GM21619 (cell line): ENCODE measurements at regions not wholly inside any gene's neighbourhood (a gene's known extent, or its start where the extent isn't known, plus 50 kb on each side); places are given as distances from the start of the nearest gene placed in this dataset.
A peak's percentile ranks its signal among the peaks of the same experiment; 100 is the strongest.

Source experiments
- ATAC-seq: cut with Tn5 transposase; IDR thresholded peaks from one replicate; pipeline ENCODE4 v1.9.1; 2021; ENCODE audit not compliant: unreplicated experiment

- peak; percentile 79 for ATAC-seq
These were observed 128.0 kb downstream of the MBL2 start for GRCh38 chr10:52644373-52645186.

GRCh38 chr10:52645187-52645758 lies 127.3 kb downstream of the MBL2 start:
- ATAC-seq = no peak

DNA sequence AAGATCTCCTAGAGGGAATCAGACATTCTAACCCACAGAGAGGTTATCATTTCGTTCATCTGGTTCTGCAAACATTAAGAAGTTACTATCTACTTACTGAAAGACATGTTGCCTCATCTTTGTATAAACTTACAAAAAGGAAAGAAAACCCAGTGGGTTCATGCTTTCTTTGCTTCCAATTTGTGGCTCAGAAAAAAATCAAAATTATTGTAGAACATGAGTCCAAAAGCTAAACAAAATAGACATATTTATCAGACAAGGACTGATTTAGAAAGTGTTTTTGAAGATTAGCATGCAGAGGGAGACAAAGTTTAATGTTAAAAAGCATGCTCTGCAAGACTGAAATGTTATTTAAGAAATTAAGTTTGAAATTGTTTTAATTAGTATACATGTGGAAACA lies 123.1 kb downstream of the MBL2 start:
- ATAC-seq = no peak

GRCh38 chr10:52650873-52651272 lies 121.7 kb downstream of the MBL2 start:
- no peak for ATAC-seq

DNA sequence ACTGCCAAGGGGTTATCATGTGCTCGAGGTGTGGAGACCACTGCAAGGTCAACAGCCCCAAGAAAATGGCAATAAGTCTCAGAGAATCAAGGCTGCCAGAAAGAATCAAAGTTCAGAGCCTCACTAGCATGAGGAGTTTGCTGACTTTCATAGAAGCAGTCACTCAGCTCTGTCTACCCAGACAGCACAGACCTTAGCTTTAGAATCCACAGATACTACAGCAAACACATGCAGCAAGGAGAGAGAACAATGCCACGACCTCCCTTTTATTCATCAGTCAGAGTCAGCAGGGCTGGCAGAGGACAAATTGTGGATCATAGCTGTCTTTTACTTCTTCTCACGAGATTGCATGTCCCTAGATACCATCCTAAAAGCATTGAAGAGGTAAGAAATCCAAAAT lies 121.3 kb downstream of the MBL2 start:
- ATAC-seq = no peak

DNA sequence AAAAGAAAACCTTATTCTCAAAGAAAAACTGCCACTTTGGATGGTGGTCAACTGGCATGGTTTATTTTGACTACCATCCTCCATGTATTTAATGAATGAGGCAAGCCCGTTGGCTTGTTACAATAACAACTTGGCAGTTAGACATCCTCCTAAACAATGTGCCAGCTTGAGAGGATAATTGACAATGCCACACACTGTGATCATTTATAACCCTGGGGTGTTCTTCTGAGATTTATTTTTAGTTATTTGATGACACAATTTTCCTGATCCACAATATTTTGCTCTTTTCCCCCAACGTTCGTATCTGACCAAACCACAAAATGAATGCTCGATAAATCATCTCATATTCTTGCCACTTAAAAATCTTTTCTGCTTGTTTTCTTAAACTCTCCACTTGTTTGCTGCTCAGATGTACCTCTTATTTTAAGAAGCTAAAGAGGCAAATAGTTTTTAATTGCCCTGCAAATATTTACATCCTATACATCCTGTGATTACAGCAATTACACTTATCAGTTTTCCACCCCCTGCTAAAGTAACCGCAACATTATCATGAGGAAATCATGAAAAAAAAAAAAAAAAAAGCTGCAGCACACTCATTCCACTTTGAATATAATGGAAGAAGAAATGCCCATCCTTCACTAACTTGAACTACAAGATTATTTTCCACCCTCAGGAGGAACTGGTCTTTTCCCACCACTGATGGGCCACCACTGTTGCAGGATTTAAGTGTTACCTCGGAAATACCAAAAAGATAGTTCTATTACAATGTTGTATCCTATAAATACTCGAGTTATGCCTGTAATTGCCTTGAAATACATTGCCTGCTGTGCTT lies 119.9 kb downstream of the MBL2 start:
- ATAC-seq = no peak

DNA sequence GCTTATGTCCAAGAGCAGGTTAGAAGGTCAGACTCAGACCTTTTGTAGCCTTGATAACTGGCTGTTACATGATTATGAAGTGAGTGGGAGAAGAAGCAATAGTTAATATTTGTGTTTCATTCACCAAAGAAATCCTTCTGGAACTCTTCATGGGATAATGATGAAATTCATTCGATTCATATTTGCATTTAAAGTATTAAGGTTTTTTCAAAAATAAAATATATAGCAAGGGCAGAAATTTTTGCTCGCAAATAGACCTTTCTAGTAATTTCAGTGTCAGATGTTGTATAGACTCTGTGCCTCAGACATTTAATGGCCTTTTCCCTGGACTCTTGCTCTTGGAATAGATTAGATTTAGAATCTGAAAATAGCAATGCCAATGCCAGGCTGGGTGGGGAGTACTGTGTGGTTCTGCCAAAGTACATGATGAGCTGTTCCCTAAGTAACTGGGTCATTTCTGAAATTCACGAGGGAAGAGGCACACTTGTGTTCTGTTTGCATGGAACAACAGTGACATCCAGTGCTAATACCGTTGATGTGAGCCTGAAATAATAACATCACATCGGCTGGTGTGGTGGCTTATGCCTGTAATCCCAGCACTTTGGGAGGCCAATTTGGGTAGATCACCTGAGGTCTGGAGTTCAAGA lies 119.2 kb downstream of the MBL2 start:
- ATAC-seq = no peak

GRCh38 chr10:52654201-52654600 lies 118.4 kb downstream of the MBL2 start:
- no peak for ATAC-seq

GRCh38 chr10:52658112-52658511 lies 114.5 kb downstream of the MBL2 start:
- no peak for ATAC-seq

DNA sequence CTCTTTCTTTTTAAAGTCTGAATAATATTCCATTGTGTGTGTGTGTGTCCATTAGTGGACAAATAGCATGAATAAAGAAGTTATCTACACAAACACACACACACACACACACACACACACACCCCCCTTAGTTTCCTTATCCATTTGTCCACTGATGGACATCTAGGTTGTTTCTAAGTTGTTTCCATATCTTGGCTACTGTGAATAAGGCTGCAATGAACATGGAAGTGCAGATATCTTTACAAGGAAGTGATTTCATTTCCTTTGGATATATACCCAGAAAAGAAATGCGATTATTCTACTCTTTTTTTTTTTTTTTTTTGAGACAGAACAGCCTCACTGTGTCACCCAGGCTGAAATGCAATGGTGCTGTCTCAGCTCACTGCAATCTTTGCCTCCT lies 113.5 kb downstream of the MBL2 start:
- ATAC-seq = no peak

DNA sequence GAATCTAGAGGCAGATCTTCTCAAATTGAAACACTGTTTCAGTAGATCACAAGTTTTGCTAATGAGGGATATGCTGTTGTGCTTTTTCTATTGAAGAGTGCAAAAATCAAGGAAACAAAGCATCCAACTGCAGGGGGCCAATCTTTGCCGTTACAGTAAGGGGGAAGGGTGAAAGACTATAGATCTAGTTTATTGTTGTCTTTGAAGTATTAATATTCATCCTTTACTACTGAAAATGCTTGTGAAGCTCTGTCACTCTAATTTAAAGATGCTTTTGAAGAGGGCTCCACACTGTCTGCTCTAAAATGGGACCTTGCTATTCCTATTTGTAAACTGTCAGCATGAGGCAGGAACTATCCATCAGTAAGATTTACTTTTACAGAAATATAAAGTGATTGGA lies 110.3 kb downstream of the MBL2 start:
- no peak for ATAC-seq

GRCh38 chr10:52663161-52663560 lies 109.4 kb downstream of the MBL2 start:
- ATAC-seq = no peak

DNA sequence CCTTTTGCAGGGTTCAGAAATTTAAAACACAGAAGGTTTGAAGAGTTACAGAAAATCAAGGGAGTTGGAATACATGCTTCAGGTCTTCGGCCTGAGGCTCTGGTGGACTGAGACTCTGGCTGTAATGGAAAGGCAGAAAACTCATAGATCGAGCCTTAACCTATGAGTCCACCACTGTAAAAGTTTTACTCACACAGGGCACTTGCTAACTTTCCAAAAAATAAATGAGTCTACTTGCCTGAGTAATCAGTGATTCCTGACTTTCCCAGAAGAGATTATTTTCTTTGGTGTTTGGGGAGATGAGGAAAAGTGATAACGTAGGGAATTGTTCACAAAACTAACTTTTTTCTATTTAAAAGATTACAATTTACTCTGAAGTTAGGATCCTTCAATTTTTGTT lies 108.0 kb downstream of the MBL2 start:
- ATAC-seq = no peak

DNA sequence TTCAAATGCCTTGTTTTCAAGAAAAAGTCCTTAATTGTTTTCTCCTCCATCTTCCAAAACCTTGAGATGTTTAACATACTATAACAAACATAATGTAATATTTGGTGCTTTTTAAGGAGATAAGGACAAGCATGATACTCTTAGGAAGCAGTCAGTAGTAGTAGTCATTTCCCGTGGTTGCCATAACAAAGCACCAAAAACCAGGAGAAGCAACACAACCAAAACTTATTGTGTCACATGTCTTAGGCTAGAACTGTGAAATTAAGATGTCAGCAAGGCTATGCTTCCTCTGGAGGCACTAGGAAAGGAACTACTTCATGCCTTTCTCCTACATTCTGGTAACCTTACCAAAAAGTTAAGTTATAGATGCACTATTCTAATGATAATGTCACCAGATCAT lies 106.8 kb downstream of the MBL2 start:
- no peak for ATAC-seq

DNA sequence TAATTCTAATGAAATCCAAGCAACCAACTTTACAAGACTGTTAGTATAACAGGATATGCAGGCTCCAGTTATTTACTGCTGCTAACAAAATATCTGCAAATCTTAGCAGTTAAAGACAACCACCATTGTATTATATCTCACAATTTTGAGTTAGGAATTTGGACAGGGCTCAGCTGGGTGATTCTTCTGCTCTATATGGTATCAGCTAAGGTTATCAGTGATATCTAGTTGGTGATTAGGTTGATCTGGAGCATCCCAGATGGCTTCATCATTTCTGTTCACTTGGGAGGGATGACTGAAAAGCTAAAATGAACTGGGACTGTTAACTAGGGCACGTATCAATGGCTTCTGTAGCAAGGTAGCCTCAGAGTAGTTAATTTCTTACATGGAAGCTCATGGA lies 105.7 kb downstream of the MBL2 start:
- ATAC-seq = no peak

- no peak for ATAC-seq
These were observed 104.6 kb downstream of the MBL2 start for GRCh38 chr10:52668024-52668423.

GRCh38 chr10:52672880-52673279 lies 99.7 kb downstream of the MBL2 start:
- ATAC-seq = no peak

- no peak for ATAC-seq
These were observed 99.1 kb downstream of the MBL2 start for GRCh38 chr10:52673468-52673867.

DNA sequence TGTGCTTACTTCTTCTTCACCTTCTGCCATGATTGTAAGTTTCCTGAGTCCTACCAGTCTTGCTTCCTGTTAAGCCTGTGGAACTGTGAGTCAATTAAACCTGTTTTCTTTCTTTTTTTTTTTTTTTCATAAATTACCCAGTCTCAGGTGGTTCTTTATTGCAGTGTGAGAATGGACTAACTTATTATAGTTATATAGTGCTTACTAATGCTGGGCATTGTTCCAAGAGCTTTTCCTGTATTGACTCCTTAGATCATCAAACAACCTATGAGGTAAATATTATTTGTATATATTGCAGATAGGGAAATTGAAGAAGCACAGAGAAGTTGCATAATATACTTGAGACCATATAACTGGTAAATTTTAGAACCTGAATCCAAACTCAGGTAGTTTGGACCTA lies 98.1 kb downstream of the MBL2 start:
- no peak for ATAC-seq

- ATAC-seq = no peak
These were observed 95.5 kb downstream of the MBL2 start for GRCh38 chr10:52677086-52677485.

DNA sequence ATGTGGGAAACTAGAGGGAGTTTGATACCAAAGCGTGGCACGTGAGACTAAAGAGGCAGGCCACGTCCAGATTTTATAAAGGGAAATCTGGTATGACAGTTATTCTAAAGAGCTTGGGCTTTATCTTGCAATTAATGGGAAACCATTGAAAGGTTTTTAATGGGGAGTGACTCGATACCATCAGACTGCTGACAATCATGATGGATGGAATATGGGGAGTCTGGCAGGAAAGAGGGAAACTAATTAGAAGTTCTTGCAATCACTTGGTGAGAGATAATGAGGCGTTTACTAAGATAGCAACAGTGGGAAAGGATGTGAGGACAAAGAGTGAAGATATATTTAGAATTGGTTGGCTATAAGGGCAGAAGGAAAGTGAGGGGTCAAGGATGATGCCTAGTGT lies 94.0 kb downstream of the MBL2 start:
- no peak for ATAC-seq

DNA sequence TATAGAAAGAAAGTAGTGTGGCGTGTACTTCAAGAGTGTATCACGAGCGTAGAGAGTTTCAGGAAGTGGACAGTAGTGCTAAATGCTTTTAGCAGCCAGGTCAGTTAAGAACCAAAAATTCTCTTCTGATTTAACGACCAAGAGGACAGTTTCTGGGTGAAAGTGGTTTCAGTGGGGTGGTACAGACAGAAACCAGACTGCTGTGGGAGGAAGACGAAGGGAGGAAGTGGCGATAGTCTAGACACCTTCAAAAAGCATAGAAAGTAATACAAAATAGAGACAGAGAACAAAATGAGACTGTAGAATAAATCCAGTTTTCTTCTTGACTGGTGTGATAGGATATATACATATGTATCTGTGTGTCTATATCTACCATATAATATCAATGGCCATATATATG lies 93.5 kb downstream of the MBL2 start:
- no peak for ATAC-seq
